GM21526 (cell line): ENCODE measurements at regions not wholly inside any gene's neighbourhood (a gene's known extent, or its start where the extent isn't known, plus 50 kb on each side); places are given as distances from the start of the nearest gene placed in this dataset.

Experiments used
- ATAC-seq: cut with Tn5 transposase; IDR thresholded peaks from one replicate; pipeline ENCODE4 v1.9.1; 2021; ENCODE audit warnings: moderate library complexity; ENCODE audit not compliant: unreplicated experiment, low FRiP score

DNA sequence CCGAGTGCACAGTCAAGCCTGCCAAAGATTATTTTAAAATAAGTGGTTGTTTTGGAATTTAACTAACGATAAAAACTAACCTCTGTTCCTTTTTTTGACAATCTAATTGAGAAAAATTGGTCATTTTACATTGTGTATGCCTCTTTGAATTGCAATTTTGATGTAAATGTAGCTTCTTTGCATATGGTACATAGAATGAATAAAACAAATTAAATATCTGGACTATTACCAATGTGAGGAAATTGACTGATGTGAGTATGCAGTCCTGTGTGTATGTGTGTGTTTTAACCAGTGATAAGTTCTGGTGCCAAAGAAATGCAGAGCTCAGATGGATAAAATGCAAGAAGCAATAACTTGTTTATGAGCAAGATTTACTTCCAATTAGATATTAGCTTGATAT is 281.3 kb upstream of the ZP4 start:
- ATAC-seq = no peak

DNA sequence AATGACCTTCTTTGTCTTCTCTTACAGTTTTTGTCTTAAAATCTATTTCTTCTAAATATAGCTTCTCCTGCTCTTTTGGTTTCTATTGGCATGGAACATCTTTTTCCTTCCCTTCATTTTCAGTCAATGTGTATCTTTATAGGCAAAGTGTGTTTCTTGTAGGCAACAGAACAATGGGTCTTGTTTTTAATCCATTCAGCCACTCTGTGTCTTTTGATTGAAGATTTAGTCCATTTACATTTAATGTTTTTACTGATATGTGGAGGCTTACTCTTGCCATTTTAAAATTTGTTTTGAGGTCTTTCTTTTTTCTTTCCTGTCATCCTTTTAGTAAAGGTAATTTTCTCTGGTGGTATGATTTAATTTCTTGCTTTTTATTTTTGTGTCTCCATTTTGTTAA is 271.2 kb upstream of the ZP4 start:
- no peak for ATAC-seq

DNA sequence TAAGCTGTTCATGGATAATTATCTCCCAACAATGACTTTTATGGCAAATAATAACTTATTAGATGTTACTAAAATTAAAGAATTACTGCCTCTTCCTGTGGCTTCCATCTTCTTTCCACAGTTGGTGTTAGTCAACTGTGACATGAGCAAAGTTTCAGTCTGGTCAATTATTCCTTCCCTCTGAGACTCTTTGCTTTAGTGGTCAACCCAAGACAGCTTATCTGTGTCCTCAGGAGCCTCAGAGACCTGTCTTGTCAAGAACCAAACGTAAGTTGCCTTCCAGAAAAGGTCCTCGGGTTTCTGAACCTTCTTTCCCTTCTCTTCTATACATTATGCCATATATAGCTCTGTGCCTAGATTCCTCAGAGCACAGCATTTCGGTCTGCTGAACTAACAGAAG is 263.2 kb upstream of the ZP4 start:
- no peak for ATAC-seq

DNA sequence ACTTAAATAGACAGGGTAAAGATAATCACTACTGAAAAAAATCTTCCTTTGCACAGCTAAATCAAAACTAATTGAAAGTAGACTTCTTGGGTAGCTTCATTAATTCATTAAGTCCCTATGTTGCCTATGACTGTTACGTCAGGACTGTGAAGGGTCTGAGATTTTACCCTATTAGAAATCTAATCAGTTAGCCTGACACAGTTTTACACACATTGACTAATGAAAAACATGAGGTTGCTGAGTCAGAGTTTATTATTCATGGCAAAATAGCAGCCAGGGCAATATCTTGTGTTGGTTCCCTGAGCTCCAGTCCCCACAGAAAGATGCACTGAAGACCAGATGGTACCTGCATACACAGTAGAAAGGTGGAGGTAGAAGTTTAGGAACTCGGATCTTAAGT is 262.5 kb upstream of the ZP4 start:
- ATAC-seq = no peak

DNA sequence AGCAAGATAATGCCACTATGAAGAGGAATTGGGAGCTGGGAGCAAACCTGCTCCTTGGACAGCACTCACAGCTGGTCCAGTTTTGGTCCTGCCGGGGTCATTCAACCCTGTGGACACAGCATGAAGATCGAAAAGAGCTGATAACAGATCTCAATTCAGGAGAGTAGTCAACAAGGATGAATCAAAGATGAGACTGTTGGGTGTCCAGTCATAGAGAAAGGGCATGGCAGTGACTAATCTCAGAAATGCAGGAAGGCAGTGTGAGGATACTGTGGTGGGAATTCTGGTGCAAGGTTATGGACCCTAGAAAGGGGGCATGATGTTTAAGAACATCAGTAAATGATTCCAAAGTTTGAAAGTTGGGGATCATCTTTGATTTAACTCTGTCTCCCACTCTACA is 261.4 kb upstream of the ZP4 start:
- ATAC-seq = no peak

DNA sequence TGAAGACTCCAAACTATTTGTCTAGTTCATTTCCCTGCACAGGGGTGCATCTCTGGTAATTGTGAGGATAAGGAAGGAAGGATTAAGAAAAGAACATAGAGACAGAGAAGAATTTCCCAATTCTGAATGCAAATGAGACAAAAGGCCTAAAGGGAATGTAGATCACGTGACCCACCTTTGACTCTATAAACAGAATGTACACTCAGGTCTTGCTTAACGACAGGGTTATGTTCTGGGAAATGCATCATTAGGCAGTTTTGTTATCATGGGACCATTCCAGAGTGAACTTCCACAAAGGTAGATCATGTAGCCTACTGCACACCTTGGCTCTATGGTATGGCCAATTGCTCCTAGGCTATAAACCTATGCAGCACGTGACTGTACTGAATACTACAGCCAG is 252.3 kb upstream of the ZP4 start:
- ATAC-seq = no peak

DNA sequence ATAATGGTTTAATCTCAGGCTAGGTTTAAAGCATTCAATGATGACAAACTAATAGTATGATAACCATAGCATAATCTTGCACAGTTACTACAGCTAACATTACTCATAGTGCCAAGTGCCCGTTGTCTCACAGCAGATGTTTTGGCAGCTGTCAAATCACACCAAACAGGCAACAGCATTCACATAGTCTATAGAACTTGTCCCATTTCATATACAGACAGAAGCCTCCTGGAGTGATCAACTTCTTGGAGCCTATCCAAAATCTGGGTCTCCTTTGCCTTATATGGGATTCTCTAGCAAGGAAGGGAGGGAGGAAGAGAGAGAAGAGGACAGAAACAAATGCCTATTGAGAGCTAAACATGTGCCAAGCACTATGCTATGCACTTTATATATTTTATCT is 250.6 kb upstream of the ZP4 start:
- no peak for ATAC-seq

DNA sequence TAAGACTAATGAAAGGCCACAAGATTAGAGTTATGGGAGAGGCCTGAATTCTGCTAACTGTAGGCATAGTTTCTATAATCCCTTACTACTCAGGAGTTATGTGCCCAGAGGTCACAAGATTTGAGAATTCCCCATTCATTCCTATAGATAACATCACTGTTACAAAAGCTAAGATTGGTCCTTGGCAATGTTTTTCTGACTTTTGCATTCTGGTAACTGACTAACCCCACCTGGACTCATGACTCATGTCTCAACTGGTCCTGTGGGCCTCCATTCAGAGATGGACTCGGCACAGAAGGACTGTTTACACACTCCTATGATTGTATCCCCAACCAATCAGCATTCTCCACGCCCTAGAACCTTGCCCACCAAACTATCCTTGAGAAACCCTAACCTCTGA is 249.0 kb upstream of the ZP4 start:
- no peak for ATAC-seq

DNA sequence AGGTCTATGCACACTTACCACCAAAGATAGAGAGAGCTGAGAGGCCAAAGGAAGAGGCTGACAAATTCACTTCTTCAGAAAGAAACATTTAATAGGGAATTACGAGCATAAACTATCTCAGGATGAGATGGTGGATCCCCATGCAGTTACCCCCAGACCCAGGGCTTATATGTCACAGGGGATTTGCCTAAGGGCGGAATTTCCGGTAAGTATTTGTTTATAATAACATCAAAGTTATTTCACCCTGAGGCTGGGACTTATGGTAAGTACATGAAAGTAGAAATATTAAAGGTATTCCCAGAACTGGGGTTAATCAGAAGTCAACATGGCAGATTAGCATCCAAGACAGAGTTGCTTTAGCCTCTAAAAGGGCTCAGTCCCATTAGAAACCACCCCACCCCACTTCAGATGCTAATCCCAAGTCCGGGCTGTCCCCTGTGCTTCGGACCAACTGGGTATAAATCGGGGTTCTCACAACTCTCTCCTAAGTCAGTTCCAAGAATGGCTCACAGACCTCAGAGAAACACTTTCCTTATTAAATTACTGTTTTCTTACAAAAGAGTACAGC is 247.4 kb upstream of the ZP4 start:
- ATAC-seq = no peak

DNA sequence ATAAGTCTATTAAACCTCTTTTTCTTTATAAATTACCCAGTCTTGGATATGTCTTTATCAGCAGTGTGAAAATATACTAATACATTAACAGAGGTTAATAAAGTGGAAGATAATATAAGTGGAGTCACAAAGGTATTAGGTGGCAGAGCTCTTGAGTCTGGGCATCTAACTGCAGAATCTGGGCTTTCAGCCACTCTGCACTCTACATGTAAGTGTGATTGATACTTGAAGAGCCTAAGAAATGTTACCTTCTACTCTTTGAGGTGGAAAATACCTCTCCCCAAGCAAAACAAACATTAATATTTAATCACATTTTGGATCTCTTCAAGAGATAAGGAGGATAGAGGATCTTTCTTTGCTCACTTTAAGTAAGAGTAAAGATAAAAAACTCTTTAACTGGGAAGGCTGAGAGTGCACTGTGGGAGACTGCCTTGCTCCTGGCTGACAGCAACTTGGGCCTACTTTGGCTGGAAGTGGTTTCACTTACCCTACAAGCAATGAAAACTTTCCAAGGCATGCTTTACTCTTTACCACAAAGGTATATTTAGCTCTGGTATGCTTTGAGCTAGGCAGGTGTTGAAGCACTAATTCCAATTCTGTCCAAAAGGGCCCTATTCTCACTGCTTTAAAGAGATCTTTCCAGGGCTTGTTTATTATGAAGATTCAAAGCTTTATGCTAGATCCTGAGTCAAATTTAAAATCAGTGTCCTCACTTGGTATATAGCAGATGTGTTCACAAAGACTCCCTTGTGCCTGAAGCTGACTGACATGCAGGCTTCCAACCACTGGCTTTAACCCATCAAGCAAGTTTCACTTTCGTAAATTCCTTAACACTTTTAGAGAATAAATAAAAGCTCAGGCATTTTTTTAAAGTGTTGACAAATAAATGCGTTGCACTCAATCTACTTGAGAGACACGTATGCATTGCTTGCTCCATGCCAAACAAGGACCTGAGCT is 245.3 kb upstream of the ZP4 start:
- ATAC-seq = no peak

DNA sequence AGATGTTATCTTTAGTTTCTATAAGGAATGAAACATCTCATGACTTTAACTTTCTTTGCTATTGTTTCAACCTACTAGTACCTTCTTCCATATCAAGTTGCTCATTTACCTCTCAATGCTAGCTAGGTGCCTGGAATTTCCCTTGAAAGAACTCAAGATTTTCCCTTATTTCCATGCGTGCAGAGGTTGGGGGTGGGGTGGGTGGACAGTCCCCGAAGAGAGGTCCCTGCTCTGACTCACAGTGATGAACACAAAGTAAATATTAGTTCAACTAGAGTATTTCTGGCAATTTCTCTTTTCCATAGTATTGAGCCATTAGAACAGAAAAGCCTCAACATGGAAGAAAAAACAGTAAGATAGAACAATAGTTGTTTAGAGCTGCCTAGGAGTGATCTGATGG is 239.0 kb upstream of the ZP4 start:
- no peak for ATAC-seq

DNA sequence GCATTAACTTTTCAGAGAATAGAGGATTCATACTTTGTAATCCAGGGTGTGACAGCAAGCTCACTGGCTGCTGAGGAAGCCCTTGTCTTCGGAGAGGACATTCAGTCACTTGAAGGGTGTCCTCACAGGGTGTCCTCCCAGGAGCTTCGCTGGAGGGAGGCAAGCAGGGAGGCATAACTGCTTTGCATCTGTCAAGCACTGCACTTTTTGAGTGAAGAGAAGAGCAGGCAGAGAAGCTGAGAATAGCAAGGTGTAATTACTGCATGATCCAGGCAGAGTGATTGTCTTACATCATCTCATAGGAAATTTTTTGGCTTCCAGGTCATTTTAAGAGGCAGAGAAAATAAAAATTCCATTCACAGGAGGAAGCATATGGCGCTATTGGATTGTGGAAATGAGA is 232.5 kb upstream of the ZP4 start:
- ATAC-seq = no peak

DNA sequence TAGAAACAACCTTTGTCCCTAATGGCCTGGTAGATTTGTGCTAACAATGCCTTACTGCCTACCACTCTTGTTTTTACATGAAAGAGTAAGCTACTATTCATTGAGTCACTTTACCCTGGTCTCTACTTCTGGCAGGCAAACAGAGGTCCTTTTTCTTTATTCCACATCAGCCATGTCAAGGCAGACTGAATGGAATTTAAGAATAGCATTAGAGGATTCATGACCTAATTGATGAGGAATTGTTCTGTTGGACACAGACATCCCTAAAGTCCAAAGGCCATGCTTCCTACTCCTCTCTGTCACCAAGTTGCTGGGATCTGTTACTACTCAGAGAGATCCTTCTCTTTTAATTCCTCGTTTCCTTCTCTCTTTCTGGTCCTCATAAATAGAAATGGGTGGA is 229.1 kb upstream of the ZP4 start:
- ATAC-seq = no peak

DNA sequence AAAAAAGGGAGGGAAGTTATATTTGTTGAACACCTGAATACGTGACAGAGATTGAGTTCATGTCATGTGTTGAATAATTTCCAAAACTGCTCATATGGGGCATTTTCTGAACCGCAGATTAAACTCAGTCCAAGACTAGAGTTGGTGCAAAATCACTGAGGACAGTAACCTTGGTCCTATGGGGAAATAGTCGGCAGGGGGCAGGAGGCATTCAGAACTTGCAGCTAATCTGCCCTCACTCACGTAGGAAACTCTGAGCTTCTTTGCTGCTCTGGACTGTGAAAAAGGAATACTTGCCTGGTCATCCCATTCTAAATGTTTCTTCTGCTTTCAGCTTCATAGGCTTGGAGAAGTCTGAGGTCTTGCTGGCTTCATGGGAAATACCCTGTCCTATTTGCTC is 228.3 kb upstream of the ZP4 start:
- no peak for ATAC-seq

DNA sequence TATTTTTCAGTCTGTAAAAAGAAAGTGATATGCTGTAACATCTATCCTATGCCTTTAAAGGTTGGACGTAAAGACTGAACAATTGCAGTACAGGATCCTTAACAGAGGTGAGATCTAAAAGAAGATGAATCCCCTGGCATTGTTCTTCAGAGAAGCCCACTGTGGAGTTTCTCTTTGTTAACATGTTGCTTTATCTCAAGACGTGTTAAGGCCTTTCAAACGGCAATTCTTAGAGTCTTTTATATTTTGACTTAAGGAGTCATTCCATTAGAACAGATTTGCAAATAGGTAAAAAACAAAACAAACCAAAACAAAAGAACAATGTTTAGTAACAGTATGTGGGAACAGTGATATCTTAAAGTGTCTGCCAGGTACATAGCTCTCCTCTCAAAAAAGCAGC is 225.1 kb upstream of the ZP4 start:
- no peak for ATAC-seq

DNA sequence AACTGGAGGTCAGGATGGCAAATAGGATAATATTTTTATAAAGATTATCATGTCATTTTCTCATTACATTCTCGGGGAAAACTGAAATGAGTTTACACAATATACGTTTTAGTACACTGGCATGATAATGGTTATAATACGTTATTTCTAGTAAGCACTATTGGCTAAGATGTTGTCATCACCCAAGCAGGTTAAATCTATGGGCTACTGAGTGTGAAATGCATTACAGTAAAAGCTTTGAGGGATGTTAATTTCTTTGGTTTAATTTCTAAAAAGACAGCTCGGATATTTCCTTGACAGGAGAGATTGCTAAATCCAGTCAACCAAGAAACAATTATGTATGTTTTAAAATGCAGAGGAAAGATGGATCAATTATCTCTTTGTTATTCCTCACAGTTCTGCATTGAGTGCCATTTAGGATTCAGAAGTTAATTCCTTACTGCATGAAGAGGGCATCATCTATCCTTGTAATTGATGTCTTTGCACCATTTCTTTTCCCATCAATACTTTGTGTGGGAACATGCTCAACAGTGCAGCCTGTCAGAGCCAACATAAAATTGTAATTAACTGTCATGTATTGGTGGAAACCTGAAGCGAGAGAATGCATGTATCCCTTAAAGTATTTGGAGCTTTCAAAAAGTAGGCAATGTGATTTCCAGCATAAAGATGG is 222.4 kb upstream of the ZP4 start:
- no peak for ATAC-seq

DNA sequence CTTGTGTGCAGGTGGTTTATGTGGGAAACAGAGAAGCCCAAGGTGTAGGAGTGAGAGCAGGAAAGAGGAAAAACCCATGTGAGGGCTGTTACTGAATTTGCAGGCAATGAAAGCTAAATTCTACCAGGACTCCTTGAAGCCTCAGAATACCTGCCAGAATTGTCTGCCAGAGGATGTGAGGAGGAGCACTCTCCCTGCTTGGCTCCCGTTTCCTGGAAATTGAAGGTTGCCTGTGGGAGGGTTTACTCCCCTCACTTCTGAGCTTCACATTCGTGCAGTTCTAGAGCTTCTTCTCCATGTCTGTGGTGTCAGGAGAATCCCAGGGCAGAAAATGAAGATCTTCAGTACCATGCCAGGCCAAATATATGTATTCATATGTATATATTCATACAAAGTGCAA is 220.8 kb upstream of the ZP4 start:
- no peak for ATAC-seq

DNA sequence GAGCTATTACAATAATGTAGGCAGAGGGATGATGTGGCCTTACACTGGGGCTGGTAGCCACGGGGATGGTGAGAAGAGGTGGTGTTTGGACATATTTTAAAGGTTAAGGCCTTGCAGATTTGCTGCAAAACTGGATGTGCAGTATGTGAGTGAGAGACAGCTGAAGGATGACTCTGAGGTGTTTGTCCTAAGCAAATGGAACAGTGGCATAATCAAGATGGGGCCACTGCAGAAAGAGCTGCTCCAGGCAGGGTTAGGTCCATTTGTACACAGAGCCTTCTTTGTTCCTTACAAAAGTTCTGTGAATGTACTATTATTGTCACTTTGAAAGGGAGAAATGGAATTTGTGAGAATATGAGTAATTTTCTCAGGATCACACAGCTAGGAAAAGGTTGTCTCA is 220.4 kb upstream of the ZP4 start:
- ATAC-seq = no peak

DNA sequence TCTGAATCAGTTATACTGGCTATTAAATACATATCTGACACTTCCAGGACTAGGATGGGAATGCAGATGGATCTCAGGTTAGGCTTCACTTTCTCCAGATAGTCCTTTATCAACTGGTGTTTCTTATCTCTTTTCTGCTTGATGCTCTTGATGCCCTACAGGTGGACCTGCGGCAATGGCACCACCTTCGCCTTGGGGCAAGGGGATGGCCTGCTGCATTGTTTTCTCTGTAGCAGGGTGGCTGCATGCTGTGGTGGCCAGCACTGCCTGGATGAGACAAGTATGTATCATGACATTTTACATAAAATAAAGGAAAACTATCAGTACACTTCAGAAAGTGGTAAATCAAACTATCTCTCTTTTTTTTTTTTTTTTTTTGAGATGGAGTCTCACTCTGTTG is 217.7 kb upstream of the ZP4 start:
- no peak for ATAC-seq

DNA sequence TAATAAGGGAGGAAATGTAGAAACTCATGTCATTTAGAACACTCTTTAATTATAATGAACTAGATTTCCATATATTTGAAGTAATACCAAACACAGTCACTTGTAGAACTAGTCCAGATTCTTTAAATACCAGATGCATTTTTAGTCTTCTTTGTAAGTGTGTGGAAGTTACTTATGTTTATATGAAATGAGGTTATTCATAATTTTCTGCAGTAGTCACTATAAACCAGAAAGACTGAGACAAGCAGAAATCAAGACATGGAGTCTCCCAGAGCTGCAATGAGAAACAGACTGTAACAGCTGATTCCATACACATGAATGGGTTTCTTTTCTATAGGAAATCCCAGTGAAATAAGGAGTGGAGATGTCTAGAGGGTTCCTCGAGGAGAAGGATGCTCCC is 216.6 kb upstream of the ZP4 start:
- ATAC-seq = no peak

DNA sequence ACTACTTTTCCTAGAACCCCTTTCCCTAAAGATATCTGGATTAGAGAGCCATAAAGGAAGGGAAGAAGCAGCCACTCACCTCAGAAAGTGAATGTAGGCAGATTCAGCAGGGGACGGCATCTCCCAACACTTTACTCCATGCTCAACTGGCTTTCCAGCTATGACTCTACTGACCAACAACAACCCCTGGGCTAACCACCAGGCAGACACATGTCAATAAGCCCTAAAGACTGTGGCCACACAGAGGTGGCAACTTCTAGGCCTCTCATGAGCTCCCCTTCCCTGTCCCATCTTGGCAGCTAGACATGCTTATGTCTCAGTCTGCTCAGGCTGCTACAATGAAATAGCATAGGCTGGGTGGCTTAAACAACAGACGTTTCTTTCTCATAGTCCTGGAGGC is 214.0 kb upstream of the ZP4 start:
- ATAC-seq = no peak

DNA sequence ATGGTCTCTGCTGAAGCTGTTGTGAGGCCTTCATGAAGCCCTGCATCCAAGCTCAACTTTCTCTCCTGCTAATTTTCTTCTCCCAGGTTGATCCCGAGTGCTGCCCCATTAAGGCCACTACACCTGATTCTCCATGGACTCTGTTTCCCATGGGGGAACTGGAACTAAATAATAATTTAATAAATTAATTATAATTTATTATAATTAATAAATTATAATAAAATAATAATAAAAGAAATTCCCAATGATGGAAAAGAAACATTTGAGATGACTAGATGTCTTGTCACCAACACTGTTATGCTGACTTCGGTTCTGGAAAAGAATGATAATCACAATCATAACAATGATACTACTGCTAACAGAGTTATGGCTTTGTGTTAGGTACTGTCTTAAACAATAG is 211.2 kb upstream of the ZP4 start:
- no peak for ATAC-seq
